ENCODE measurements at regions not wholly inside any gene's neighbourhood (a gene's known extent, or its start where the extent isn't known, plus 50 kb on each side); places are given as distances from the start of the nearest gene placed in this dataset.

DNA sequence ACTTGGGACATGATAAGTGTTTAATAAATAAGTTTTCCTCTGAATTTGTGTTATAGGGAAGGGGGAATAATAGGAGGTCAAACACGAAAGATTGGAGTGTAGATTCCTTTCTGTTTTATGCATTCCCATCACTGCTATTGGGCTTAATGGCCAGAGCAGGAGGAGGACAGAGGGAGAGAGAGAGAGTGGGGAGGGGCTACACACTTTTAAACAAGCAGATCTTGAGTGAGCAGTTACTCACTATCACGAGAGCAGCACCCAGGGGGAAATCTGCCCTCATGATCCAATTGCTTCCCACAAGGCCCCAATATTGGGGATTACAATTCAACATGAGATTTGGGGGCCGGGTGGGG is 505.0 kb downstream of the GRIN2A start:
- Histone ChIP-seq H3K27ac (ENCODE audit: low read depth in 1 of 2, low read length in 1 of 2) (no peak overlapping the region), H3K9ac (ENCODE audit: insufficient read depth in 1 of 2, low read length in 2 of 2) (no peak overlapping the region), H3K4me1 (ENCODE audit: control insufficient read depth in 5 of 5, insufficient read depth in 5 of 5, low read length in 5 of 5) (no peaks in the 10 kb centered on the region), H3K4me3 (no peak overlapping the region), H3K9me3 (ENCODE audit: control insufficient read depth in 4 of 4, insufficient read depth in 3 of 4, low read length in 3 of 4) (no peaks in the 10 kb centered on the region), H3K27me3 (ENCODE audit: control insufficient read depth in 3 of 3, insufficient read depth in 3 of 3, low read length in 2 of 3) (no peaks in the 10 kb centered on the region), H3K36me3 (ENCODE audit: control insufficient read depth in 4 of 4, insufficient read depth in 4 of 4, low read length in 4 of 4) (no peaks in the 10 kb centered on the region)
- ATAC-seq (ENCODE audit: insufficient read depth, low FRiP score) (no peak), DNase-seq (no peak)
- 63 to 73% methylated on average over 3 of the region's 3 CpGs for WGBS, 2 donors
- TF ChIP-seq, protein P1, sequence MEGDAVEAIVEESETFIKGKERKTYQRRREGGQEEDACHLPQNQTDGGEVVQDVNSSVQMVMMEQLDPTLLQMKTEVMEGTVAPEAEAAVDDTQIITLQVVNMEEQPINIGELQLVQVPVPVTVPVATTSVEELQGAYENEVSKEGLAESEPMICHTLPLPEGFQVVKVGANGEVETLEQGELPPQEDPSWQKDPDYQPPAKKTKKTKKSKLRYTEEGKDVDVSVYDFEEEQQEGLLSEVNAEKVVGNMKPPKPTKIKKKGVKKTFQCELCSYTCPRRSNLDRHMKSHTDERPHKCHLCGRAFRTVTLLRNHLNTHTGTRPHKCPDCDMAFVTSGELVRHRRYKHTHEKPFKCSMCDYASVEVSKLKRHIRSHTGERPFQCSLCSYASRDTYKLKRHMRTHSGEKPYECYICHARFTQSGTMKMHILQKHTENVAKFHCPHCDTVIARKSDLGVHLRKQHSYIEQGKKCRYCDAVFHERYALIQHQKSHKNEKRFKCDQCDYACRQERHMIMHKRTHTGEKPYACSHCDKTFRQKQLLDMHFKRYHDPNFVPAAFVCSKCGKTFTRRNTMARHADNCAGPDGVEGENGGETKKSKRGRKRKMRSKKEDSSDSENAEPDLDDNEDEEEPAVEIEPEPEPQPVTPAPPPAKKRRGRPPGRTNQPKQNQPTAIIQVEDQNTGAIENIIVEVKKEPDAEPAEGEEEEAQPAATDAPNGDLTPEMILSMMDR (IDR thresholded peaks at IDR 0.05; ENCODE audit: control extremely low read depth, extremely low read depth): no peak

DNA sequence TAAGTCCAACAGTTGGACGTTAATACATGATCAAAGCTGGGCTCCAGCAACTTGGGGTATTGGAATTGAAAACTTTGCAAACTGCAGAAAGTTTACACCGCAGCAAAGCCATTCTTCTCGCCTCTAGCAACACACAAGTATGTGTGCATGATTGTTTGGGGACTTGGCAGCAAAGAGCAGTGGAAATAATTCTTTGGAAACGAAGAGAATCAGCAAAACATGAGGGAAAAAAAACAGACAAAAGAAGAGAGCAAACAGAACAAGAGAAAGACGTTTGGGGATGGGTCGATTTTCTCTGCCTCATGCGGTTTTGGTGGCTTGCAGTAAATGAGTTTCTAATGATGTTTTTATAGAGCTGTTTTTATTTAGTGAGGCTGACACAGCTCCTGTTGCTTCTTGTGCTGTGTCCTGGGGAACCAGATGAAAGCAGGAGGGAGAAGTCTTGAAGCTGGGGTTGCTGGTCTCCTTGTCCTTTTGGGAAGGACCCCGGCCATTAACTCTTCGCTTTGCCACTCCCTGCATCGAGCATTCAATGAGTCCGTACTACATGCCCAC is 502.9 kb downstream of the GRIN2A start:
- H3K4me1 ChIP-seq (ENCODE audit: control insufficient read depth in 5 of 5, insufficient read depth in 5 of 5, low read length in 5 of 5): no peaks in the 10 kb centered on the region
- no peaks in the 10 kb centered on the region for H3K36me3 ChIP-seq (ENCODE audit: control insufficient read depth in 4 of 4, insufficient read depth in 4 of 4, low read length in 4 of 4)
- H3K9ac ChIP-seq (ENCODE audit: insufficient read depth in 1 of 2, low read length in 2 of 2): no peak overlapping the region
- DNase-seq (peak in 2 of 3 donors; percentile 15 to 62), ATAC-seq (ENCODE audit: insufficient read depth, low FRiP score) (no peak)
- 41 to 48% methylated on average over 11 of the region's 11 CpGs for WGBS, 2 donors
- peaks cover 0 to 6% (median under 1%) of the 10 kb centered on the region in 4 donors for H3K9me3 ChIP-seq (ENCODE audit: control insufficient read depth in 4 of 4, insufficient read depth in 3 of 4, low read length in 3 of 4)
- H3K27me3 ChIP-seq (ENCODE audit: control insufficient read depth in 3 of 3, insufficient read depth in 3 of 3, low read length in 2 of 3): no peaks in the 10 kb centered on the region
- no peak overlapping the region for H3K4me3 ChIP-seq
- TF ChIP-seq, protein P1 (IDR thresholded peaks at IDR 0.05; ENCODE audit: control extremely low read depth, extremely low read depth): no peak
- no peak overlapping the region for H3K27ac ChIP-seq (ENCODE audit: low read depth in 1 of 2, low read length in 1 of 2)

DNA sequence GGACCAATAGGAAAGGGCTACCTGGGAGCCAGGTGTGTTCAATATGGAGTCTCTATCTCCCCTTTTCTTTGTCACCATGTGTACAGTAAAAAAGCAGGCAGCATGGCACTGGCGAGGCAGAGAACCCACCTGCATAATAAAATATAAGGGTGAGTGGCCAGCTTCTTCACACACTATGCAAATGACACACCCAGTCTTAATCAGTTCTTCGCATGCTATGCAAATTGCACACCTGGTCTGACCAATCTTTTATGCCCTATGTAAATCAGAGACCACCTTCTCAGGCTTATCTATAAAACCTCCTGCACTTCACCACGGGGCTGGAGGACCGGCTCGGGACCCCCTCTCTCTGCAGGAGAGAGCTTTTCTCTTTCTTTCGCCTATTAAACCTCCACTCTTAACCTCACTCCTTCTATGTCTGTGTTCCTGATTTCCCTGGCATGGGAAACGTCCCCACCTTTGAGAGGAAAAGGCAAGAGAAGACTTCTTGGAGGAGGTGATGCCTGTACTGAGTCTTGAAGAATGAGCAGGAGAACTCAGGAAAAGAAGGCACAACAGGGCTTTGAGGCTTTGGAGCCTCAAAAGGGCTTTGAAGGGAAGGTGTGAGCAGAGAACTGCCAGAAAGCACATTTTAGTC is 502.1 kb downstream of the GRIN2A start:
- Histone ChIP-seq H3K36me3 (ENCODE audit: control insufficient read depth in 4 of 4, insufficient read depth in 4 of 4, low read length in 4 of 4) (no peaks in the 10 kb centered on the region), H3K4me1 (ENCODE audit: control insufficient read depth in 5 of 5, insufficient read depth in 5 of 5, low read length in 5 of 5) (no peaks in the 10 kb centered on the region), H3K9me3 (ENCODE audit: control insufficient read depth in 4 of 4, insufficient read depth in 3 of 4, low read length in 3 of 4) (peaks cover 0 to 6% (median under 1%) of the 10 kb centered on the region in 4 donors), H3K4me3 (no peak overlapping the region), H3K27me3 (ENCODE audit: control insufficient read depth in 3 of 3, insufficient read depth in 3 of 3, low read length in 2 of 3) (no peaks in the 10 kb centered on the region), H3K9ac (ENCODE audit: insufficient read depth in 1 of 2, low read length in 2 of 2) (no peak overlapping the region), H3K27ac (ENCODE audit: low read depth in 1 of 2, low read length in 1 of 2) (no peak overlapping the region)
- TF ChIP-seq, protein P1 (IDR thresholded peaks at IDR 0.05; ENCODE audit: control extremely low read depth, extremely low read depth): no peak
- WGBS, 2 donors: 45 to 59% methylated on average over 7 of the region's 7 CpGs
- DNase-seq: no peak
- ATAC-seq (ENCODE audit: insufficient read depth, low FRiP score): no peak

DNA sequence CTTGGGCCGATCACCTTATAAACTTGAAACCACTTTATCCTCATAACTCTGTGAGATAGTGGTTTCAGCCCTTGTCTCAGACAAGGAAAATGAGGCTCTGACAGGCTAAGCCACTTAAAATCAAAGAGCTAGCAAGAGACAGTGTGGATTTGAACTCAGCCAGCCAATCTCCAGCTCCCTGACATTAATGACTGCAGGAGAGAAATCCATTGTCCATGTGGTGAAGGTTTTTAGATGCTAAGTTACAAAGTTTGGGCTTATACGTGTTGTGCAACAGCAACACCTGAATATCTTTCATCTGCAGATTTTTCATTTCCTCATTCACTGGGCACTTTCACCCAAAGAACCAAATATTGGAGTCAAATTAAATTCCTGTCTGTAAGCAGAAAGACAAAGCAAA is 501.3 kb downstream of the GRIN2A start:
- TF ChIP-seq, protein P1 (IDR thresholded peaks at IDR 0.05; ENCODE audit: control extremely low read depth, extremely low read depth): no peak
- no peak for ATAC-seq (ENCODE audit: insufficient read depth, low FRiP score)
- Histone ChIP-seq H3K27me3 (ENCODE audit: control insufficient read depth in 3 of 3, insufficient read depth in 3 of 3, low read length in 2 of 3) (no peaks in the 10 kb centered on the region), H3K27ac (ENCODE audit: low read depth in 1 of 2, low read length in 1 of 2) (no peak overlapping the region), H3K36me3 (ENCODE audit: control insufficient read depth in 4 of 4, insufficient read depth in 4 of 4, low read length in 4 of 4) (no peaks in the 10 kb centered on the region), H3K4me3 (no peak overlapping the region), H3K4me1 (ENCODE audit: control insufficient read depth in 5 of 5, insufficient read depth in 5 of 5, low read length in 5 of 5) (no peaks in the 10 kb centered on the region), H3K9ac (ENCODE audit: insufficient read depth in 1 of 2, low read length in 2 of 2) (no peak overlapping the region), H3K9me3 (ENCODE audit: control insufficient read depth in 4 of 4, insufficient read depth in 3 of 4, low read length in 3 of 4) (peaks cover 0 to 6% (median under 1%) of the 10 kb centered on the region in 4 donors)
- no peak for DNase-seq
- 79% methylated on average over 2 of the region's 2 CpGs for WGBS, 2 donors
